GM12878 (cell line): ENCODE measurements at regions not wholly inside any gene's neighbourhood (a gene's known extent, or its start where the extent isn't known, plus 50 kb on each side); places are given as distances from the start of the nearest gene placed in this dataset.

Experiments used
- ATAC-seq: fragments of 200-7000 bp; cut with Tn5 transposase; 3 replicates; pipeline ENCODE4 v1.9.1; 2020; ENCODE audit warnings: mild to moderate bottlenecking, moderate library complexity
- BruUV-seq: library from RNA; stranded (reverse); fragments of 400-500 nt; replicated peaks from 2 replicates; lab custom pipeline; 2021; lab: Mats Ljungman, UMichigan
- CTCF ChIA-PET: fragments of 300-600 bp; sonication (Branson Sonifier 250); formaldehyde crosslinking; extraction: SDS; loops from one replicate; lab custom pipeline; 2021; ENCODE audit warnings: inconsistent platforms; lab: Yijun Ruan, JAX
- POLR2A ChIA-PET: fragments of 350-600 bp; formaldehyde crosslinking; extraction: SDS; loops from one replicate; lab custom pipeline; 2021; ENCODE audit warnings: inconsistent platforms; lab: Charles Lee
- RAD21 ChIA-PET: fragments of 300-600 bp; sonication (Branson Sonifier 250); formaldehyde crosslinking; loops from one replicate; lab custom pipeline; 2023; ENCODE audit warnings: antibody characterized with exemption; ENCODE audit not compliant: unreplicated experiment; lab: Charles Lee
- SMC1A ChIA-PET: fragments of 300-600 bp; sonication (Branson Sonifier 250); formaldehyde crosslinking; loops from one replicate; lab custom pipeline; 2023; ENCODE audit not compliant: unreplicated experiment, uncharacterized antibody; lab: Charles Lee
- DNase-seq: peaks from one replicate; pipeline ENCODE4 v3.0.0-alpha.2; 2011; ENCODE audit warnings: low read depth, low spot score
- FAIRE-seq: peaks from 3 replicates; lab custom pipeline; 2011; peaks lifted over from hg19 to GRCh38; lab: Jason Lieb, UNC
- H2AFZ ChIP-seq: 2 replicates; pipeline ENCODE4 v1.6.0; 2011; ENCODE audit warnings: low read depth, low read length, control low read depth; ENCODE audit not compliant: control insufficient read depth
- H3K27ac ChIP-seq: 2 replicates; pipeline ENCODE4 v1.5.1; 2011; ENCODE audit warnings: control low read depth; ENCODE audit not compliant: control insufficient read depth, insufficient read depth
- H3K27me3 ChIP-seq, 2 experiments: replicated peaks in 1 of 2; 2 replicates each; pipeline versions ENCODE4 v1.6.0 to v1.6.1; 2011; ENCODE audit warnings: low read length in 1 of 2; ENCODE audit not compliant: control insufficient read depth in 2 of 2, insufficient read depth in 2 of 2
- H3K36me3 ChIP-seq, 2 experiments: 2 replicates each; pipeline ENCODE4 v1.5.1; 2011; ENCODE audit warnings: low read length in 1 of 2; ENCODE audit not compliant: control insufficient read depth in 2 of 2, insufficient read depth in 2 of 2
- H3K4me1 ChIP-seq: 2 replicates; pipeline ENCODE4 v1.6.1; 2011; ENCODE audit warnings: mild to moderate bottlenecking, low read length, moderate library complexity, mixed read lengths; ENCODE audit not compliant: control insufficient read depth, insufficient read depth
- H3K4me2 ChIP-seq: 2 replicates; pipeline ENCODE4 v1.6.0; 2011; ENCODE audit warnings: control low read depth; ENCODE audit not compliant: control insufficient read depth, insufficient read depth
- H3K4me3 ChIP-seq: fragments of 200-600 bp; sonication (generic); 2 replicates; pipeline ENCODE4 v1.5.1; 2016
- H3K79me2 ChIP-seq: 2 replicates; pipeline ENCODE4 v1.6.0; 2011; ENCODE audit warnings: low read length; ENCODE audit not compliant: control insufficient read depth, insufficient read depth
- H3K9ac ChIP-seq: 2 replicates; pipeline ENCODE4 v1.8.0; 2011; ENCODE audit warnings: low read length, control low read depth, mixed read lengths; ENCODE audit not compliant: control insufficient read depth, insufficient read depth
- H3K9me3 ChIP-seq: replicated peaks from 3 replicates; pipeline ENCODE4 v1.5.1; 2011; ENCODE audit warnings: mild to moderate bottlenecking, low read length; ENCODE audit not compliant: control insufficient read depth, insufficient read depth
- H4K20me1 ChIP-seq: 2 replicates; pipeline ENCODE4 v1.6.0; 2011; ENCODE audit not compliant: control insufficient read depth, insufficient read depth
- BCL11A ChIP-seq: IDR thresholded peaks from 2 replicates; pipeline ENCODE4 v1.6.1; 2011; ENCODE audit warnings: low read depth, low read length
- BMI1 ChIP-seq: fragments of 450-650 bp; IDR thresholded peaks from 2 replicates; pipeline ENCODE4 v1.6.1; 2016; ENCODE audit warnings: mild to moderate bottlenecking, moderate library complexity, borderline replicate concordance
- IKZF1 ChIP-seq: fragments of 450-650 bp; conservative IDR thresholded peaks from 2 replicates; pipeline ENCODE4 v1.6.1; 2017; ENCODE audit warnings: antibody characterized with exemption, mild to moderate bottlenecking
- KDM1A ChIP-seq: fragments of 200-600 bp; sonication (generic); IDR thresholded peaks from 2 replicates; pipeline ENCODE4 v1.6.1; 2016; ENCODE audit warnings: borderline replicate concordance
- KLF5 ChIP-seq: fragments of 450-650 bp; IDR thresholded peaks from 2 replicates; pipeline ENCODE4 v1.6.1; 2014; ENCODE audit warnings: mild to moderate bottlenecking; ENCODE audit not compliant: partially characterized antibody
- NBN ChIP-seq: fragments of 450-650 bp; IDR thresholded peaks from 2 replicates; pipeline ENCODE4 v1.6.1; 2016
- NFYB ChIP-seq: IDR thresholded peaks from 2 replicates; pipeline ENCODE4 v1.6.1; 2011; ENCODE audit warnings: low read depth, mild to moderate bottlenecking, low read length, improper control_type of control experiment, moderate library complexity; ENCODE audit not compliant: insufficient read depth
- SREBF1 ChIP-seq: IDR thresholded peaks from 2 replicates; pipeline ENCODE4 v1.6.1; 2012; ENCODE audit warnings: mild to moderate bottlenecking, low read length
- ZBTB40 ChIP-seq: fragments of 450-650 bp; IDR thresholded peaks from 2 replicates; pipeline ENCODE4 v1.6.1; 2016; ENCODE audit warnings: mild to moderate bottlenecking, moderate library complexity, borderline replicate concordance
- WGBS: methylation state at CpG from one replicate; pipeline ENCODE4 v1.1.6; 2016; ENCODE audit warnings: low lambda C conversion rate; ENCODE audit not compliant: insufficient replicate concordance, insufficient coverage; ENCODE audit errors: missing lambda C conversion rate; 5-methylcytosine and 5-hydroxymethylcytosine counted together
- in situ Hi-C: fragments of 300-500 bp; cut with MboI; formaldehyde crosslinking; loops from 9 replicates; pipeline ENCODE4 v1.14.3; 2018; ENCODE audit warnings: mixed read lengths
- intact Hi-C: fragments of 100-400 bp; cut with micrococcal nuclease; formaldehyde crosslinking; loops from one replicate; pipeline ENCODE4 v1.14.2; 2022; ENCODE audit not compliant: unreplicated experiment

GRCh38 chr4:12562021-12562420, 922.1 kb downstream of the RAB28 start:
- Histone ChIP-seq H3K4me1 (no peaks in the 10 kb centered on the region), H2AFZ (no peak overlapping the region), H3K9me3 (no peaks in the 10 kb centered on the region), H3K36me3 (no peaks in the 10 kb centered on the region), H3K9ac (no peak overlapping the region), H3K4me3 (no peak overlapping the region), H4K20me1 (no peaks in the 10 kb centered on the region), H3K27ac (no peak overlapping the region), H3K27me3 (no peaks in the 10 kb centered on the region), H3K79me2 (no peaks in the 10 kb centered on the region), H3K4me2 (no peak overlapping the region)
- DNase-seq (no peak), FAIRE-seq (no peak), ATAC-seq (no peak)
- ChIA-PET POLR2A (no interaction called here), CTCF (no interaction called here), SMC1A (no interaction called here), RAD21 (no interaction called here)
- intact Hi-C loops: no loop called here
- in situ Hi-C loops: no loop called here
- no peak for TF ChIP-seq BMI1
- TF ChIP-seq KDM1A: no peak
- TF ChIP-seq BCL11A: no peak
- no TSS peak for BruUV-seq

GRCh38 chr4:12555011-12555410, 929.1 kb downstream of the RAB28 start:
- H3K27me3 ChIP-seq: no peaks in the 10 kb centered on the region
- in situ Hi-C loops (no loop called here), intact Hi-C loops (no loop called here)
- no peaks in the 10 kb centered on the region for H3K79me2 ChIP-seq
- BruUV-seq: no TSS peak
- POLR2A ChIA-PET: no interaction called here
- ATAC-seq (no peak), DNase-seq (no peak), FAIRE-seq (no peak)
- H3K4me2 ChIP-seq: no peak overlapping the region
- CTCF ChIA-PET: no interaction called here
- H3K9ac ChIP-seq: no peak overlapping the region
- RAD21 ChIA-PET: no interaction called here
- H3K9me3 ChIP-seq: no peaks in the 10 kb centered on the region
- no peak for TF ChIP-seq NFYB
- TF ChIP-seq NBN: no peak
- TF ChIP-seq ZBTB40: no peak
- no peak for TF ChIP-seq SREBF1
- TF ChIP-seq KLF5: no peak
- no peak for TF ChIP-seq IKZF1
- SMC1A ChIA-PET: no interaction called here
- H3K4me3 ChIP-seq: no peak overlapping the region
- H3K36me3 ChIP-seq: no peaks in the 10 kb centered on the region
- H3K4me1 ChIP-seq: no peaks in the 10 kb centered on the region
- no peak overlapping the region for H2AFZ ChIP-seq
- no peak overlapping the region for H3K27ac ChIP-seq
- WGBS: 0% methylated on average over 4 of the region's 4 CpGs
- H4K20me1 ChIP-seq: no peaks in the 10 kb centered on the region
